ENCODE measurements at regions not wholly inside any gene's neighbourhood (a gene's known extent, or its start where the extent isn't known, plus 50 kb on each side); places are given as distances from the start of the nearest gene placed in this dataset.

DNA sequence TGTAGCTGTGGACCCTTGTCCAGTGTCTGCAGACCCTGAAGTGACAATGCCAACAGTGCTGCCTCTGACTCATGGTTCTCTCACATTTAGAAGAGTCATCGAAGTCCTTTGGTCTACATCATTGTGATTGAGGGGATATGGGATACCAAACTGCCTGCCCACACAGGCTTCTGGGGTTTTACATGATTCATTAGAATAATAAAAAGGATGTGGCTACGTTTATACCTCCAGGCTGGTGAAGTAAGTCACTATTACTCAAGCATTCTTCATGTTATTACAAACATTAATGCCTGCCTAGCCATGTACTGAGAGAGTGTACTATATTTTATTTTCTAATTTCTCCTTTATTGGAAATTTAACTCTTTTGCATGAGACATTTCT lies 365.7 kb downstream of the SPATA31D1 start:
- no peaks in the 10 kb centered on the region for H3K27me3 ChIP-seq
- ATAC-seq (no peak), DNase-seq (no peak)
- no peaks in the 10 kb centered on the region for H3K36me3 ChIP-seq
- H3K4me3 ChIP-seq: no peak overlapping the region
- 78 to 81% methylated on average over 2 of the region's 2 CpGs for WGBS, 2 donors
- TF ChIP-seq, protein P1, sequence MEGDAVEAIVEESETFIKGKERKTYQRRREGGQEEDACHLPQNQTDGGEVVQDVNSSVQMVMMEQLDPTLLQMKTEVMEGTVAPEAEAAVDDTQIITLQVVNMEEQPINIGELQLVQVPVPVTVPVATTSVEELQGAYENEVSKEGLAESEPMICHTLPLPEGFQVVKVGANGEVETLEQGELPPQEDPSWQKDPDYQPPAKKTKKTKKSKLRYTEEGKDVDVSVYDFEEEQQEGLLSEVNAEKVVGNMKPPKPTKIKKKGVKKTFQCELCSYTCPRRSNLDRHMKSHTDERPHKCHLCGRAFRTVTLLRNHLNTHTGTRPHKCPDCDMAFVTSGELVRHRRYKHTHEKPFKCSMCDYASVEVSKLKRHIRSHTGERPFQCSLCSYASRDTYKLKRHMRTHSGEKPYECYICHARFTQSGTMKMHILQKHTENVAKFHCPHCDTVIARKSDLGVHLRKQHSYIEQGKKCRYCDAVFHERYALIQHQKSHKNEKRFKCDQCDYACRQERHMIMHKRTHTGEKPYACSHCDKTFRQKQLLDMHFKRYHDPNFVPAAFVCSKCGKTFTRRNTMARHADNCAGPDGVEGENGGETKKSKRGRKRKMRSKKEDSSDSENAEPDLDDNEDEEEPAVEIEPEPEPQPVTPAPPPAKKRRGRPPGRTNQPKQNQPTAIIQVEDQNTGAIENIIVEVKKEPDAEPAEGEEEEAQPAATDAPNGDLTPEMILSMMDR (IDR thresholded peaks at IDR 0.05): no peak
- intact Hi-C loops (cut with DNase I): no loop called here
- no peak overlapping the region for H3K27ac ChIP-seq
- no peaks in the 10 kb centered on the region for H3K4me1 ChIP-seq
- peaks cover 0 to 6% (median 0%) of the 10 kb centered on the region in 11 donors for H3K9me3 ChIP-seq

DNA sequence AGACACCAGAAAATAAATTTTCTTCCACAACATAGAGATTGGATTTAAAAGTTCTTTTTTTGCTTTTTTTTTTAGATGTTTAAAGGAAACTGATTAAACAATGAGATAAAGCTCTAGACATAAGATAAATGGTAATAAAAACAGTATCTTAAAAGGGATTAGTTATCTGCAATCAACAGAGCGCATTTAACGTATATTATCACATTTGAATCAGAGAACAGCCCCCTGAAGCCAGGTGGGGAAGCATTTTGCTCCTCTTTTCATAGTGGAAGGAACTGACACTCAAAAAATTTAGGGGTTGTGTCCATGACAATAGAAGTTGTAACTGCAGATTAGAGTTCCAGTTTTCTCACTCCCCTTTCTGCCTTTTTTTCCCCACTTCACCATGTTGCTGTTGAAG lies 367.6 kb downstream of the SPATA31D1 start:
- 58 to 63% methylated on average over 2 of the region's 2 CpGs for WGBS, 2 donors
- Histone ChIP-seq H3K4me1 (no peaks in the 10 kb centered on the region), H3K36me3 (no peaks in the 10 kb centered on the region), H3K27ac (no peak overlapping the region), H3K27me3 (no peaks in the 10 kb centered on the region), H3K4me3 (no peak overlapping the region), H3K9me3 (no peaks in the 10 kb centered on the region)
- intact Hi-C loops (cut with DNase I): no loop called here
- no peak for ATAC-seq
- no peak for DNase-seq
- TF ChIP-seq, protein P1 (IDR thresholded peaks at IDR 0.05): no peak

DNA sequence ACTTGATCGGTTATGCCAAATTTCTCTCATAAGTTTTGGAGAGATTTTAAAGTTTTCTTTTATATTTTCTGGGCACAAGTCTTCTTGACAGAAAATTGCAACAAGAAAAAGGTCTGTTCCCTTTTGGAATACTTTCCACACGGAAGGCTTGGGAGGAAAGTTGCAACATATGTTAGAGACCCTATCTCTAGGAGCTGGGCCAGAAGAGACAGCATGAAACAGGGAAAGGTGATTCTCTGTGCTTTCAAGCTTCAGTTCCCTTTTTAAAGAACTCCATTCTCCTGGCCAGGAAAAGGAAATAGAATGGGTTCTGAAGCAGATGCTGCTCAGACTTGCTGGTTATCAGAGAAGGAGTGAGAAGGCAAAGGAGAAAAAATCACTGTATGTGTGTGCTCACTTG lies 368.3 kb downstream of the SPATA31D1 start:
- WGBS, 2 donors: 43 to 64% methylated on average over 2 of the region's 2 CpGs
- no peak overlapping the region for H3K27ac ChIP-seq
- ATAC-seq (no peak), DNase-seq (no peak)
- no peaks in the 10 kb centered on the region for H3K4me1 ChIP-seq
- H3K9me3 ChIP-seq: no peaks in the 10 kb centered on the region
- intact Hi-C loops (cut with DNase I): no loop called here
- no peaks in the 10 kb centered on the region for H3K27me3 ChIP-seq
- TF ChIP-seq, protein P1 (IDR thresholded peaks at IDR 0.05): no peak
- H3K4me3 ChIP-seq: no peak overlapping the region
- no peaks in the 10 kb centered on the region for H3K36me3 ChIP-seq

DNA sequence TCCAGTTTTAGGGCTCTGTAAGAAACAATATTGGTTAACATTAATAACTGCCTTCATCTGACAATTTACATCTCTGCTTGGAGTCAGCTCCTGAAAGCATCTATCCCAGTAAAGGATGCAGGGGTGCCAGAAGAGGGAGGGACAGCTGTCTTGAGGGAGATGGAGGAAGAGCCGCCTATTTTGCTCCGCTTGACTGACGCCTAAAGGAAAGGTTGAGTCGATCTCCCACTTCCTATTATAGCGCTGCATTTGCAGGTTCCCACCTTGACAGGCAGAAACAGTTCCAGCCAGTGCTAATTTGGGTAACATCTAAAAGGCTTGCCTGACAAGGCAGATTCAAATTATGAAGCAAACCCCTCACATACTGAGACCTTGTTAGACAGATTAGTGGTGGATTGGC lies 374.6 kb downstream of the SPATA31D1 start:
- TF ChIP-seq, protein P1 (IDR thresholded peaks at IDR 0.05): no peak
- ATAC-seq (no peak), DNase-seq (no peak)
- H3K36me3 ChIP-seq: no peaks in the 10 kb centered on the region
- intact Hi-C loops (cut with DNase I): no loop called here
- H3K4me1 ChIP-seq: no peaks in the 10 kb centered on the region
- H3K27ac ChIP-seq: no peak overlapping the region
- 31 to 53% methylated on average over 5 of the region's 5 CpGs for WGBS, 2 donors
- no peak overlapping the region for H3K4me3 ChIP-seq
- H3K9me3 ChIP-seq: no peaks in the 10 kb centered on the region
- peaks cover 0 to 3% (median 0%) of the 10 kb centered on the region in 7 donors for H3K27me3 ChIP-seq

DNA sequence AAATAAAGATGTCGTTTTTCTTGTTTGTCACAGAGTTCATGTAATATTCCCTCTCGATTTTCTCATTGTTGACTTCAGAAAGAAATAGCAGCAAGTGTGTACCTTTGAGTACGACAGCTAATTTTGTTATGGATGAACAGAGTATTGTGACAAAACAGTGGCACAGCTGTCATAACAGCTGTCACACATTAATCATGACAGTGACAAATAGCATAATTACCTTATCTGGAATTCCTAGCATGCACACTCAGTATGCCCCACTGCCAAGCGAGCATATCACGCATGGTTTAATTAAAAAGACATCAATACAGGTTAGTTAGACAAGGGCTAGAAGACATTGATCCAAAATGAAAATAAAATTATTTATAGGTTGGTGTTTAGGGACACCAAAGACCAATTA lies 375.1 kb downstream of the SPATA31D1 start:
- no peak for DNase-seq
- TF ChIP-seq, protein P1 (IDR thresholded peaks at IDR 0.05): no peak
- intact Hi-C loops (cut with DNase I): no loop called here
- no peak overlapping the region for H3K4me3 ChIP-seq
- H3K36me3 ChIP-seq: no peaks in the 10 kb centered on the region
- no peaks in the 10 kb centered on the region for H3K9me3 ChIP-seq
- 61 to 71% methylated on average over 5 of the region's 5 CpGs for WGBS, 2 donors
- H3K4me1 ChIP-seq: no peaks in the 10 kb centered on the region
- ATAC-seq: no peak
- no peak overlapping the region for H3K27ac ChIP-seq
- peaks cover 0 to 3% (median 0%) of the 10 kb centered on the region in 7 donors for H3K27me3 ChIP-seq

Measured in heart right ventricle (tissue), 16 donors.